ENCODE measurements at regions not wholly inside any gene's neighbourhood (a gene's known extent, or its start where the extent isn't known, plus 50 kb on each side); places are given as distances from the start of the nearest gene placed in this dataset.
"Not testable (repeated sequence)": the region's sequence is repeated elsewhere in the genome, so short reads cannot be mapped to it uniquely, and the experiment has no call there.

DNA sequence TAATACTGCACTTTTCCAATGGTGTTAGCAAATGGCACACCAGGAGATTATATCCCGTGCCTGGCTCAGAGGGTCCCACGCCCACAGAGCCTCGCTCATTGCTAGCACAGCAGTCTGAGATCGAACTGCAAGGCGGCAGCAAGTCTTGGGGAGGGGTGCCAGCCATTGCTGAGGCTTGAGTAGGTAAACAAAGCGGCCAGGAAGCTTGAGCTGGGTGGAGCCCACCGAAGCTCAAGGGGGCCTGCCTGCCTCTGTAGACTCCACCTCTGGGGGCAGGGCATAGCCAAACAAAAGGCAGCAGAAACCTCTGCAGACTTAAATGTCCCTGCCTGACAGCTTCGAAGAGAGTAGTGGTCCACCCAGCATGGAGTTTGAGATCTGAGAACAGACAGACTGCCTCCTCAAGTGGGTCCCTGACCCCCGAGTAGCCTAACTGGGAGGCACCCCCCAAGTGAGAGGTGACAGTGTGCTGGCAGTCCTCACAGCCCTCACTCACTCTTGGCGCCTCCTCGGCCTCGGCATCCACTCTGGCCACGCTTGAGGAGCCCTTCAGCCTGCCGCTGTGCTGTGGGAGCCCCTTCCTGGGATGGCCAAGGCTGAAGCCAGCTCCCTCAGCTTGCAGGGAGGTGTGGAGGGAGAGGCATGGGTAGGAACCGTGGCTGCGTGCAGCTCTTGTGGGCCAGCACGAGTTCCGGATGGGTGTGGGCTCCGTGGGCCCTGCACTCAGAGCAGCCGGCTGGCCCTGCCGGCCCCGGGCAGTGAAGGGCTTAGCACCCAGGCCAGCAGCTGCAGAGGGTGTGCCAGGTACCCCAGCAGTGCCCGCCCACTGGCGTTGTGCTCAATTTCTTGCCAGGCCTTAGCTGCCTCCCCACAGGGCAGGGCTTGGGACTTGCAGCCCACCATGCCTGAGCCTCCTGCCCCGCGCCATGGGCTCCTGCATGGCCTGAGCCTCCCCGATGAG is 188.0 kb downstream of the MMUT start:
- peak in 1 of 3 donors; percentile 38 for DNase-seq
- H3K4me1 ChIP-seq (ENCODE audit: control insufficient read depth, insufficient read depth, low read length); H3K9me3 ChIP-seq (ENCODE audit: control insufficient read depth, low read length); H3K27ac ChIP-seq (ENCODE audit: low read length); H3K27me3 ChIP-seq (ENCODE audit: control insufficient read depth, insufficient read depth); intact Hi-C loops (cut with DNase I); ATAC-seq; H3K4me3 ChIP-seq (ENCODE audit: low read length): not testable (repeated sequence)
- WGBS: 81% methylated on average over 27 of the region's 27 CpGs

DNA sequence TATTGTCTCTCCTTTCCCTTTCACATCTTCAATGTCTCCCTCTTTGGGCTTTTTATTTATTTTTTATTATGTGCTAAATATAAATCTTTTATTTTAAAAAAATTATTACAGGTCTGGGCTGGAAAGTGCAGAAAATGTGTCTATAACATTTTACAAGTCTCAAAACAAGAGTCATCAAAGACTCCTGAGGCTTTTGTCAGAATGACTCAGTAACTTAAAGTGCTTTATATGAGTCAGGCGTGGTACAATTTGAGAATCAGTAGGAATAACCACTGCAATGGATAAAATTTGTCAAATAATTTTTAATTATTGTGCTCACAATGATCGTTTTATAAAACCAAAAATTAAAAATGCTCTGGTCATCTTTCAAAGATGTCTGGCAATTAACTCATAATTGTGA is 193.9 kb downstream of the MMUT start:
- intact Hi-C loops (cut with DNase I): no loop called here
- WGBS: 36% methylated on average over 2 of the region's 2 CpGs
- ATAC-seq (no peak), DNase-seq (no peak)
- H3K4me1 ChIP-seq (ENCODE audit: control insufficient read depth, insufficient read depth, low read length): no peaks in the 10 kb centered on the region
- H3K9me3 ChIP-seq (ENCODE audit: control insufficient read depth, low read length): no peaks in the 10 kb centered on the region
- no peak overlapping the region for H3K4me3 ChIP-seq (ENCODE audit: low read length)
- no peak overlapping the region for H3K27ac ChIP-seq (ENCODE audit: low read length)
- H3K27me3 ChIP-seq (ENCODE audit: control insufficient read depth, insufficient read depth): no peaks in the 10 kb centered on the region

DNA sequence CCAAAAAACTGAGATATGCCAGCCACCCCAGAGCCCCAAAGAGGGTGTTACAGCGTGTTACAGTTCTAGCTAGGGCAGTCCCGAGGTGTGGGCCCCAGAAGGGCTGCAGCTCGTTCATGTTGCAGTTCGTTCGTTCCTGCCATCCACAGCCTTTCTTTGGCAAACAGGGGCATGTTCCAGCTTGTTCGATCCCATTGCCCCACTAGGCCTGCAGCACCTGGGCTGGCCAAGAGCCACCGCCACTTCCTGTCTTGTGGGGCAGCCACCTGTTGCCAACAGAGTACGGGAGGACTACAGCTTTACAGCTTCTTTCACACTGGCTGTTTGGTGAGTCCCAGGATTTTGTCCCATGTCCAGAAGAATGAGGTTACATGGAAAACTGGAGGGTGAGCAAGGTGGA is 198.1 kb downstream of the MMUT start:
- peak in 1 of 3 donors; percentile 27 for DNase-seq
- H3K27ac ChIP-seq (ENCODE audit: low read length): no peak overlapping the region

DNA sequence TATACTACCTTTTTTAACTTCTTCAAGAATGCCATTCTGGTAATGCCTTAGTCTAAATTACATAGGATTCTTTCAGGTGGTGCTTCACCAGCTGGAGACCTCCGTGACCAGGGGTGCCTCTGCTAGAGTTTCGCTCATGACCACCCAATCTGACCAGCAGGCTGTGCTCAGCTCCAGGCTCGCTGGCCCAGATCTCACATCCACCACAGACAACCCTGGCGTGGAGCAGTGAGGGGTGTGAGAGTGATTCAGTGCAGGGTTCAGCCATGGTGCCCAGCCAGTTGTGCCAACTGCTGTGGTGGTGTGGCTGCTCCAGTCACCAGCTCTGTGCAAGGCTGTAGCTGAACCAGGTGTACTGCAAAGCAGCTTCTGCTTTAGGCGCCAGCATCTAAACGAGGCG is 198.6 kb downstream of the MMUT start:
- DNase-seq: peak in 1 of 3 donors; percentile 11
- Histone ChIP-seq H3K4me1 (ENCODE audit: control insufficient read depth, insufficient read depth, low read length) (no peaks in the 10 kb centered on the region), H3K4me3 (ENCODE audit: low read length) (no peak overlapping the region)

More for the DNA sequence above, 198.1 kb downstream of the MMUT start:
- 89% methylated on average over 8 of the region's 8 CpGs for WGBS
- Histone ChIP-seq H3K4me1 (ENCODE audit: control insufficient read depth, insufficient read depth, low read length) (no peaks in the 10 kb centered on the region), H3K4me3 (ENCODE audit: low read length) (no peak overlapping the region), H3K9me3 (ENCODE audit: control insufficient read depth, low read length) (no peaks in the 10 kb centered on the region), H3K27me3 (ENCODE audit: control insufficient read depth, insufficient read depth) (no peaks in the 10 kb centered on the region)
- no peak for ATAC-seq
- intact Hi-C loops (cut with DNase I): no loop called here

DNA sequence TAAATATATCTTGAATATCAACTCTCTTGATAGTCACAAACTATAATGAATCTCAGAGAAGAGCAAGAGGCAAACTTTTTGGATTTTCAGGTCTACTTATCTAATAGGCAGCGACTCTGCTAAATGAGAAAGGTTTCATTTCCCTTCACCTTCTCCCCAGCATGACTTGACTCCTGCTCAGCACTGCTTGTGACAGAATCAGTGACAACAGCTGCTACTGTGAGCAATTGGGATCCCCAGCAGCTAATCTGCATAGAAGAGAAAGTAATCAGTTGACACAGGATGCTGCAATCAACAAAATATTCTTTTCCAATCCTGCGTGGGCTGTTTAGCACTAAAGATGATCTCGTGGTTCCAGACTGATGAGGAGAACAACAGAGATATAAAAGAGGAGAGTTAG is 205.5 kb downstream of the MMUT start:
- intact Hi-C loops (cut with DNase I): no loop called here
- H3K4me3 ChIP-seq (ENCODE audit: low read length): no peak overlapping the region
- H3K27ac ChIP-seq (ENCODE audit: low read length): no peak overlapping the region
- H3K27me3 ChIP-seq (ENCODE audit: control insufficient read depth, insufficient read depth): no peaks in the 10 kb centered on the region
- DNase-seq: no peak
- no peaks in the 10 kb centered on the region for H3K9me3 ChIP-seq (ENCODE audit: control insufficient read depth, low read length)
- no peak for ATAC-seq
- no peaks in the 10 kb centered on the region for H3K4me1 ChIP-seq (ENCODE audit: control insufficient read depth, insufficient read depth, low read length)
- 31% methylated on average over 3 of the region's 3 CpGs for WGBS

More for the DNA sequence above, 198.6 kb downstream of the MMUT start:
- no peak overlapping the region for H3K27ac ChIP-seq (ENCODE audit: low read length)
- no peaks in the 10 kb centered on the region for H3K9me3 ChIP-seq (ENCODE audit: control insufficient read depth, low read length)
- intact Hi-C loops (cut with DNase I): no loop called here
- no peaks in the 10 kb centered on the region for H3K27me3 ChIP-seq (ENCODE audit: control insufficient read depth, insufficient read depth)
- WGBS: 78% methylated on average over 7 of the region's 7 CpGs
- no peak for ATAC-seq

DNA sequence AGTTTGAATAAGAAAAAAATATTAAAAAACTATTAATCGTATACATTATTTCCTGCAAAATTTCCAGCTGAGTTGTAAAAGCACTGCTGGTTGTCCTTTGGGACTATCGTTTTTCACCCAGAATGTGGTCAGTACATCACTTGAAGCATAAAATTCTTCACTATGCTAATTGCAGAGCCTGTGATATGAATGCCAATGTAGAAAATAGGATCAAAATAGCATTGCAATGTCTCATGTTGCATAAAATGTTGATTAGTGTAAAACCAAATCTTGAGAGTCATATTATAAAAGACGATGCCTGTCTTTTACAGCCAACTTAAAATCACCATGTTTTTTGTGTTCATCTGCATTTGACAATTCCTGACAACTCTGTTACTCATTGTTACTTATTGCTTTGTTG is 207.7 kb downstream of the MMUT start:
- Histone ChIP-seq H3K9me3 (ENCODE audit: control insufficient read depth, low read length) (no peaks in the 10 kb centered on the region), H3K4me1 (ENCODE audit: control insufficient read depth, insufficient read depth, low read length) (no peaks in the 10 kb centered on the region), H3K4me3 (ENCODE audit: low read length) (no peak overlapping the region), H3K27me3 (ENCODE audit: control insufficient read depth, insufficient read depth) (no peaks in the 10 kb centered on the region), H3K27ac (ENCODE audit: low read length) (no peak overlapping the region)
- intact Hi-C loops (cut with DNase I): no loop called here
- whole genome bisulfite sequencing: 84% methylated on average over 3 of the region's 3 CpGs
- DNase-seq (no peak), ATAC-seq (no peak)

DNA sequence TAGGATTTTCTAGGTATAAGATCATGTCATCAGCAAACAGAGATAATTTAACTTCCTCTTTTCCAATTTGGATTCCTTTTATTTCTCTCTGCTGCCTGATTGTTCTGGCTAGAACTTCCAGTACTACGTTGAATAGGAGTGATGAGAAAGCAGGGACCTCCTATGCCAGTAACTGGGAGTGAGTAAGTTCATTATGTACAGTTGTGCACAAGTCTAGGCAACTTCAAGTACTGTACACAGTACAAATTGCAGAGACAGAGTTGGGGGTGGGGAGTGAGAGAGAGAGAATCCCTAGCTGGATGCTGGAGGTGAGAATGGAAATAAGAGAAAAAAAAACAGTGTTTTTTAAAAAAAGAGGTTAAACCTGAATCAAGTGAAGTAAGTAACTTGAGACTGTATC is 210.2 kb downstream of the MMUT start:
- DNase-seq: no peak
- intact Hi-C loops (cut with DNase I): no loop called here
- 30% methylated on average over 1 of the region's 1 CpG for WGBS
- Histone ChIP-seq H3K4me3 (ENCODE audit: low read length) (no peak overlapping the region), H3K27me3 (ENCODE audit: control insufficient read depth, insufficient read depth) (no peaks in the 10 kb centered on the region), H3K9me3 (ENCODE audit: control insufficient read depth, low read length) (no peaks in the 10 kb centered on the region), H3K4me1 (ENCODE audit: control insufficient read depth, insufficient read depth, low read length) (no peaks in the 10 kb centered on the region), H3K27ac (ENCODE audit: low read length) (no peak overlapping the region)
- ATAC-seq: no peak

DNA sequence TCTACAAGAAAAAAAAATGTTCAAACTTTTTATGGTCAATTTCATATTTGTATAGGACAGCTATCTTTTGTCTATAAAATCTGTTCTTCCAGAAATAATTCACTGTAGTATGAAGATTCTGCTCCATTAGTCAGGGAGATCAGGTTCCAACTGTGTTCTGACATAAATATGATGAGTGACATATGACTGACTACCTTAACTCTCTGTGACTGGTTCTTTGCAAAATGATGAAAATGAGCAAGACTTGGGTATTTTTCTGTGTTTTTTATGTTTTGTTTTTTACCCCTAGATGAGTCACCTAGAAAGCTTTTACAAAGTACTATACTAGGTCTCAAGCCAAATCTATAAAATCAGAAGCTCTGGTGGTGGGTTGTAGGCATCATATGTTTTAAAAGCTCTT is 229.6 kb downstream of the MMUT start:
- intact Hi-C loops (cut with DNase I): no loop called here
- H3K4me1 ChIP-seq (ENCODE audit: control insufficient read depth, insufficient read depth, low read length): no peaks in the 10 kb centered on the region

DNA sequence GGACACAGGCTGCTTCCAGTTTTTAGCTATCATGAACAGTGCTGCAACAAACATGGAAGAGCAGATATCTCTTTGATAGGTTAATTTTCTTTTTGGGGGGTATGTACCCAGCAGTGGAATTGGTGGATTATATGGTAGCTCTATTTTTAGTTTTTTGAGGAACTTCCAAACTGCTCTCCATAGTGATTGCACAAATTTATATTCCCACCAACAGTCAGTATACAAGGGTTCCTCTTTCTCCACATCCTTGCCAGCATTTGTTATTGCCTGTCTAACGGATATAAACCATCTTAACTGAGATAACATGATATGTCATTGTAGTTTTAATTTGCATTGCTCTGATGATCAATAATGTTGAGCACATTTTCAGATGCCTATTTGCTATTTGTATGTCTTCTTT is 237.6 kb downstream of the MMUT start:
- no peak overlapping the region for H3K4me3 ChIP-seq (ENCODE audit: low read length)
- intact Hi-C loops (cut with DNase I): no loop called here
- H3K27ac ChIP-seq (ENCODE audit: low read length): no peak overlapping the region
- 69% methylated on average over 1 of the region's 1 CpG for WGBS
- no peaks in the 10 kb centered on the region for H3K27me3 ChIP-seq (ENCODE audit: control insufficient read depth, insufficient read depth)
- no peak for DNase-seq
- no peaks in the 10 kb centered on the region for H3K9me3 ChIP-seq (ENCODE audit: control insufficient read depth, low read length)
- ATAC-seq: no peak
- H3K4me1 ChIP-seq (ENCODE audit: control insufficient read depth, insufficient read depth, low read length): no peaks in the 10 kb centered on the region

More for the DNA sequence above, 229.6 kb downstream of the MMUT start:
- no peaks in the 10 kb centered on the region for H3K9me3 ChIP-seq (ENCODE audit: control insufficient read depth, low read length)
- H3K27ac ChIP-seq (ENCODE audit: low read length): no peak overlapping the region
- H3K4me3 ChIP-seq (ENCODE audit: low read length): no peak overlapping the region
- DNase-seq (no peak), ATAC-seq (no peak)
- H3K27me3 ChIP-seq (ENCODE audit: control insufficient read depth, insufficient read depth): no peaks in the 10 kb centered on the region

DNA sequence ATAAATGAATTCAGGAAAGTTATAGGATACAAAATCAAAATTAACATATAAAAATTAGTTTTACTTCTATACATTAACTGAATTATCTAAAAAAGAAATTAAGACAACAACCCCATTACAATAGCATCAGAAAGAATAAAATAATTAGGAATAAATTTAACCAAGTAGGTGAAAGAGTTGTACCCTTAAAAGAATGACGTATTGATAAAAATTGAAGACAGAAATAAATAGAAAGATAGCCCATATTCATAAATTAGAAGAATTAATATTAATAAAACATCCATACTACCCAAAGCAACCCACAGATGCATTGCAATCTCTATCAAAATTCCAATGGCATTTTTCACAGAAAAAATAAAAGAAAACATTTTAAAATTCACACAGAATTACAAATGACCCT is 242.8 kb downstream of the MMUT start:
- H3K27ac ChIP-seq (ENCODE audit: low read length): no peak overlapping the region
- intact Hi-C loops (cut with DNase I): no loop called here
- H3K4me1 ChIP-seq (ENCODE audit: control insufficient read depth, insufficient read depth, low read length): no peaks in the 10 kb centered on the region
- H3K4me3 ChIP-seq (ENCODE audit: low read length): no peak overlapping the region
- DNase-seq (no peak), ATAC-seq (no peak)
- WGBS: 80% methylated on average over 1 of the region's 1 CpG
- H3K9me3 ChIP-seq (ENCODE audit: control insufficient read depth, low read length): no peaks in the 10 kb centered on the region
- H3K27me3 ChIP-seq (ENCODE audit: control insufficient read depth, insufficient read depth): no peaks in the 10 kb centered on the region

DNA sequence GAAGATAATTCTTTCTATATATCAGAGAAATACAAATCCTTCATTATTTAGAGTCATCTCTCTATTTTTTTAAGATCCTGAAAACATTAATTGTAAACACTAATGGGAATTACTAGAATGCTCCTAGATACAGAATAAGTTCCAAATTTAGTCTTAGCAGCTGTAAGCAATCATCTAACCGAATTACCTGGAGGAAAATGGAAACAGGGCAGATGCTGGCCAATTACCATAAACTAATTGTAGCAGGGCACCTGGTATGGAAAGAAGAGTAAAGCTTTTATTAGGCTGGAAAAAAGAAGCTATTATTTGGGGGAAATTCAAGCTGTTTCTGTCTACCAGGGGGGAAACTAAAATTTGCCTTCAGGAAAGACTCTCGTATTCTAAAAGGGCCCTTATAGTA is 257.5 kb downstream of the MMUT start:
- H3K4me1 ChIP-seq (ENCODE audit: control insufficient read depth, insufficient read depth, low read length): no peaks in the 10 kb centered on the region
- DNase-seq (no peak), ATAC-seq (no peak)
- intact Hi-C loops (cut with DNase I): no loop called here
- H3K27me3 ChIP-seq (ENCODE audit: control insufficient read depth, insufficient read depth): no peaks in the 10 kb centered on the region
- H3K4me3 ChIP-seq (ENCODE audit: low read length): no peak overlapping the region
- no peaks in the 10 kb centered on the region for H3K9me3 ChIP-seq (ENCODE audit: control insufficient read depth, low read length)
- no peak overlapping the region for H3K27ac ChIP-seq (ENCODE audit: low read length)
- 72% methylated on average over 2 of the region's 2 CpGs for WGBS

Measured in right cardiac atrium (tissue), 5 donors.